NCI-H524 (cell line): ENCODE measurements at regions not wholly inside any gene's neighbourhood (a gene's known extent, or its start where the extent isn't known, plus 50 kb on each side); places are given as distances from the start of the nearest gene placed in this dataset.

Source experiments
- DNase-seq, 2 experiments: peaks; one replicate each; lab custom pipeline; 2025; lab: John Stamatoyannopoulos, UW

DNA sequence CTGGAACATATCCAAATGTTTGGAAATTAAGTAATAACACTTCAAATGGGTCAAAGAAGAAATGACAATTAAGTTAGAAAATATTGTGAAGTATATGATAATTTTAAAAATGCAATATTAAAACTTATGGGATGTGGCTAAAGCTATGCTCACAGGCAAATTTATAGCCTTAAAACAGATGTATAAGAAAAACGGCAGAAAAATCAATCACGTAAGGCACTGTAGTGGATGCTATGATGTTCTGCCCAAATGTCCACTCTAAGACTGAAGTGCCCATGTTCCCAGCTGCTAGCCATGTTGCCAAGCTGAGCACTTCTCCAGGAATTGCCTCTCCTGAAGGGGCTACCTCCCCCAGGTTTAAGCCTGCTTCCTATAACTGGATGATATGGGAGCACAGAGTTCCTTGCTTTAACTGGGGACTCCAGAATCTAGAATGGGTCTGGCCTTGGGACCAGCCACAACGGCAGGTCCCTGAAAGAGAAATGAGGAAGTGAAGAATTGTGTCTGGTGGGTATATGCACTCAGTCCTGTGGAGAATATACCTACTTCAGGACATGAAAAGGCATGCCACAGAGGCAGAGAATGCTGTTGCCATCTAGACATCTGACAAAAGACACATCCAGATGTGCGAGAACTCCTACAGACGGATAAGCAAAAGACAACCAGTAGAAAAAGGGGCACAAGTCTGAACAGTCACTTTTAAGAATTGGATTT is 78.2 kb upstream of the RXRA start:
- DNase-seq = no peak

DNA sequence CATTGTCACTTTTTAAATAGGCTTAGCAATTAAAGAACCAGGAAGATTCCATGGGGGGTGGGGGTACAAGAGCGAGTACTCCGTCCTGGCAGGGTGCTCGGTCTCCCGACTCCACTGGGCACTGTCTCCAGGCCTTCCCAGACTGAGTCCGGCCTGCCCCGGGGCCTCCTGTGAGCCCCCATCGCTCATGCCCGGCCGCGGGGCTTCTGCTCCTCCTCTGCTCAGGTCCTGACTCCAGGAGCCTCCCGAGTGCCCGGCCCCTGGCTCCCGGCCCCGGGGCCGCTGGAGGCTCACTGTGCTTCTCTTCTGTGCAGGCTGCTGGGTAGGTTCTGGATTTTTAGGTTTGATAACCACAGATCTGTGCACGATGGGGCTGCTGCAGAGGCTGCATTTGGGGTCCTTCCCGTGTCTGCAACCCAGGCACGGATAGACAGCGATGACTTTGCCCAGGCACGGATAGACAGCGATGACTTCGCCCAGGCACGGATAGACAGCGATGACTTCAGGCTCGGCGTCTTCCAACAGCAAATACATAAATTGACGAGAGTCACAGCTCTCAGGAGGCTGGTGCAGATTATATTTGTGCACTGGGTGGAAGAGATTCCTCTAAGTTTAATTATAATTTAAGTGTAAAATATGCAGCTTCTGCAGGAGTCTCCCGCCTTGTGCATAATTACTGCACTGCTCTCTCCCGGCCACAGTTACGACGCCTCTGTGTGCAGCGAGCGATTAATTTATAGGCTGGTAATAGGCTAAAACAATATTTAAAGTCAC is 74.8 kb upstream of the RXRA start:
- DNase-seq = no peak

DNA sequence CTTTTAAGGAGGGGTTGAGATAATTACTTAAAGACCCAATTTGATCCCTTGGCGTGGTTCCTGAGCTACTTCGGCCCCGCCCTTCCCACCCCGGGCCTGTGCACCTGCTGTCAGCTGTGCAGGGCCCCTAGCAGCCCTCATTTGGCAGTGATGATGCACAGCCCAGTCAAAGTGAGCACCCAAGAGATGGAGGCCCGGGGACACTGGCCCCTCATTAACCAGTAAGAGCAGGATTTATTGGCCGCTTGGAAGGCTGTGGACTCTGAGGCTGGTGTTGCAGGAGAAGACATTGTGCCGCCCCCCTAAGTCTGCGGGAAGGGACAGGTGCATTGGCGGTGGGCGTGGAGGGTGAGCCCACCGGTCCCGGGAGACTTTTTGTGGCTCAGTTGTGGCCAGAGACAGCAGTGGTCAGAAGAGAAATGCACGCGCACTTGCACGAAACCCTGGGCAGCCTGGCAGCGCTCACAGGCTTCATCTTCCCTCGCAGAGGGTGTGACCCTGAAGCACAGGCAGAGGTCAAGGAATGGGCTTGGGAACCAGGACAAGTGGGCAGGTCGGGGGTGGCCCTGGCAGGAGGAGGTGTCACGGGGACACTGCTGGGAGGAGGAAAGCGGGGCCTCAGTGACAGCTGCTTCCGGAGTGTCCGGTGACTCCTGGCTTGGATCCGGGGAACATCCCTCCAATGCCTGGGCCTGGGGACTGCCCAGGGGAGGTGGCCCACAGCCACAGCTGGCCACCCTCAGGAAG is 74.0 kb upstream of the RXRA start:
- DNase-seq = peak in 1 of 2 experiments; percentile 21

DNA sequence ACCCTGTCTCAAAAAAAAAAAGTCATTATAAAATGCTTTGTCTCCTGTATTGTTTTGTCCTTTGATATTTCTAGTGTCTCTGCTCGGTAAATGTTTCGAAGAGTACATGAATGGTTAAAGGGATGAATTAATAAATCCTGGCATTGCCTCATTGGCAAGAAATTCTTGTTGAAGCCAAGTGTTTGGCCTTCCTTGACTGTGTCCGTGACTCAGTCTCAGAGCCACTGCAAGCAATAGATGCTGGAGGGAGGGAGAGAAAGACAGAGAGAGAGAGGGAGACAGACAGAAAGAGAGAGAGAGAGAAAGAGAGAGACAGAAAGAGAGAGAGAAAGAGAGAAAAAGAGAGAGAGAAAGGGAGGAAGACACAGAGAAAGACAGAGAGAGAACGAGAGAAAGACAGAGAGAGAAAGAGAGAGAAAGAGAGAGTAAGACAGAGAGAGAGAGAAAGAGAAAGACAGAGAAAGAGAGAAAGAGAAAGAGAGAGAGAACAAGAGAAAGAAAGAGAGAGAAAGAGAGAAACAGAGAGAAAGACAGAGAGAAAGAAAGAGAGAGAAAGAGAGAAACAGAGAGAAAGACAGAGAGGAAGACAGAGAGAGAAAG is 72.5 kb upstream of the RXRA start:
- no peak for DNase-seq

GRCh38 chr9:134258332-134258731 is 67.9 kb upstream of the RXRA start:
- DNase-seq = no peak

GRCh38 chr9:134258828-134259546 is 67.3 kb upstream of the RXRA start:
- no peak for DNase-seq

DNA sequence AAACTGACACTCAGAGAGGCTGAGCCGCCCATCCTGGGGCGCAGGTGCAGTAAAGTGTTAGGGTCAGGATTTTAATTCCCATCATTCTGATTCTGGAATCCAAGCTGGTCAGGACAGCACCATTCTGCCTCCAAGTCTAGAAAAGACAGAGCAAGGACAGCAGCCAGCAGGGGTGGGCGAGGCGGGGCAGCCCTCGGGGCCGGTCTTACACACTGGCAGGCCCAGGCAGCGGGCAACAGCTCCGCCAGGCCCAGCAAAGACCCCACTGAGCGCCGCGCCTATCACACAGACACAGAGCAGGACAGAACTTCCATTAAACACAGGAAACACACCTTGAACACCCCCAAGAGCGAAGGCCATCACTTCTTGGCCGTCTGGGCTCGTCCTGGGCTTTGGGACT is 66.5 kb upstream of the RXRA start:
- no peak for DNase-seq

DNA sequence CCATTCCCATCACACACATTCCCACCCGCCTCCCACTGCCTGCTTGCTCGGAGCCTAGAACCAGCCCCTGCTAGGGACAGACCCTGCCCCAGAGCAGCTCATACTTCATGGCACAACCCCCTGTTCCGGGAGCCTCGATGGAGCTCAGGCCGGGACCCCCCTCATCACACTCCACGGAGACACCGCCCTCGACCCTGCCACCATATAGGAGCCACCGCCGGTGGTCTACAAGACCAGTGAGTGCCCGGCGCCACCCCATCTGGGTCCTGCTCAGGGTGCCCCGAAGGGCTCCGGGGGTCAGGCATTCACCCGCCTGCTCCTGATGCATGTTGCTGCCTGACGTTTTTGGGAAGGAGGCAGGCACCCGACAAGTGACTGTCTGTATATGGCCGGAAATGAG is 65.5 kb upstream of the RXRA start:
- no peak for DNase-seq

- DNase-seq = no peak
These were observed 64.2 kb upstream of the RXRA start for GRCh38 chr9:134262035-134262434.

- DNase-seq = no peak
These were observed 62.7 kb upstream of the RXRA start for GRCh38 chr9:134263596-134263995.

DNA sequence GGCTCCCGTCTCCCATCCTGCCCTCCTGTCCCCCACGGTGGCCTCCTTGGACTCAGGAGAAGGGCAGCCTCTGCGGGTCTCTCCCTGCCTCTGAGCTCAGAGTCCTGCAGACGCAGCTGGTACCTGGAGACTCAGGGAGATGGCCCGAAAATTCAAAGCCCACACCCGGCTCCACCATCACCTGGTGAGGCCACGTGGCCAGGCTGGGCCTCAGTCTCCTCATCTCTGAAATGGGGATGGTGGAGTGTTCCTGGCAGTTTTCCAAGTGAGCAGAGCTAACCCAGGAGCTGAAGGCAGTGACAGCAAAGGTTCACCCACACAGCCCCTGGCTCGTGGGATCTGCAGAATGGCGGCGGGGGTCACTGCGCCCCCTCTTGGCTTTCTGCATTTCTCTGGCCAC is 62.1 kb upstream of the RXRA start:
- DNase-seq = no peak

- DNase-seq = no peak
These were observed 61.2 kb upstream of the RXRA start for GRCh38 chr9:134265078-134265477.

- DNase-seq = no peak
These were observed 59.8 kb upstream of the RXRA start for GRCh38 chr9:134266418-134266817.

GRCh38 chr9:134267305-134267880 is 58.9 kb upstream of the RXRA start:
- DNase-seq = no peak

GRCh38 chr9:134267881-134268724 is 58.2 kb upstream of the RXRA start:
- no peak for DNase-seq

DNA sequence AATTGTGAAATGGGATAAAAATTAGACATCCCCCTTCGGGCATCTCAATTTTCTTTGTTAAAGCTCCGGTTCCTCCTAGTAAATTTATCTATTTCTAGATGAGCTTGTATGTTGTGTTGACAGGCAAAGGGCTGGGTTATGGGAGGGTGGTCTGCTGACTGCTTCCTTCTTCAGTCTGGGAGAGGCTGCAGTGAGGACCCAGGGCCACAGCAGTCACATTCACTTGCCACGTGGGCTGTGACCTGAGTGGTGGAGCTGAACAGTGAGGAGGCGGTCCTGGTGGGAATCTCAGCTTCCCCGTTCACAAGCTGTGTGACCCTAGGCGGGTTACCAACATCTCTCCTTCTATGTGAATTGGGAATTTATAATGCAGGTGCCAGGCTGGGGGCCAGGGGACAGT is 57.5 kb upstream of the RXRA start:
- DNase-seq = no peak

DNA sequence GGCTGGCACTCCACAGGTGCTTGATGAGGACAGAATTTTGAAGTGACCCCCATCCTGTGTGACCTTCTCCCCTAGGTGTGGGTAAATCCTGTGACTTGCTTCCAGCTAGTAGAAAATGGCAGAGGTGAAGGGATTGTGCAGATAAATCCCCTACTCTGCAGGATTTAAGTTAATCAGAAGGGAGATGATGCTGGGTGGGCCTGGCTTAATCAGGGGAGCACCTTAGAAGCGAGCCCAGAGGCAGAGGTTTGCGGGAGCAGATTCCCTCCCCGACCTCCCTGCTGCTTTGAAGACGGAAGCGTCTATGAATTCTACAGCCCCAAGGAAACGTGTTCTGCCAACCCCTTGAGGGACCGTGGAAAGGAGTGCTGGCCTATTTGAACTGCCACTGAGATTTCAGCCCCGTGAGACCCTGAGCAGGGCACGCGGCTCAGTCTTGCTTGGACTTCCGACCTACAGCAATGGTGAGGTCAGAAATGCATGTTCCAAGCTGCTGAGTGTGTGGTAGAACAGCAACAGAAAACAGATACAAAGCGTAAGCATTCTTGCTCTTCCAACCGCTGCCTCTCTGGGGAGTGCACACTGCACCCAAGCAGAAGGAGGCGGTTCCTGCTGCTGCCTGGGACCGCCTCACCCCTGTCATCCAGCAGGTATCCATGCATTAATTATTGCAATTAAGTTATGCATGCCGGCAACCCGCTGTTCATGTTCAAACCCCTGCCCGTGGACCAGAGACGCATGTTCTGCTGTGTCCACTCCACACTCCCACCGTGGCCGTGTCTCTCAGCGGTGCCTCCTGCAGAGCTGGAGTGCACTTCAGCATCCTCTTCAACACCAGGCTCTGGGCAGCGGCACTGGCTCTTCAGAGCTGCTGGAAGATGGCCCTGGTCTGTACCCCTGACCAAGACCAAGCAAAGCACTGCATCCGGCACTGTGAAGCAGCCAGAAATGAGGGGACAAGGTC is 54.6 kb upstream of the RXRA start:
- no peak for DNase-seq

DNA sequence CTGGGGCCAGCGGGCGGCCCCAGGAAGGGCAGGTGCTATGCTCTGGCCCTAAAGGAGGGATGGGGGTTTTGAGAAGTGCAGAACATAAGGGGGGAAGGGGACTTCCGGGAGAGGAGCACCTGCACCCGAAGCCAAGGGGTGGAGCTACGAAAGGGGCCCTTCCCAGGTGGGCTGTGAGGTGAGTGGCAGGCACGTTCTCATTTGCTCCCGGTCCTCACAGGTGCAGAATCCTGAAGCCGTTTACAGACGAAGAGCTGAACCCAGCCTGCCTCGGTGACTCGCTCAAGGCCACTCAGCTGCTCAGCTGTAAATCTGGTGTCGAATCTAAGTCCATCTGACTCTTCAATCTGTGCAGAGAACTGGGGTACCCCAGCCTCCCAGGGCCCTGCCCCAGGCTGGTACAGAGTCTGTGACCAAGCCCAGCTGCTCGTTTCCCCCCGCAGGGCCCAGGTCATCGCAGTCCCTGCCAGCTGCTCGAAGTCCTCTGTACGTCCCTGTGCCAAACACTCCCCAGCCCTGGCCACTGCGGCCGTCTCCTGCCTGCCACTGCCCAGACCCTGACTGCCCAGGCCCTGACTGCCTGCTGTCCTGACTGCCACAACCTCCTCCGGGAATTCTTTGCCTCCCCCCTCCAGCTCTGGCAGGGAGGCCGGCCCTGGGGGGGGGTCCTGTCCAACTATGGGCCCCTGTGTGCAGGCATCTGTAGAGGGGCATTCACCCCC is 53.8 kb upstream of the RXRA start:
- DNase-seq = no peak

DNA sequence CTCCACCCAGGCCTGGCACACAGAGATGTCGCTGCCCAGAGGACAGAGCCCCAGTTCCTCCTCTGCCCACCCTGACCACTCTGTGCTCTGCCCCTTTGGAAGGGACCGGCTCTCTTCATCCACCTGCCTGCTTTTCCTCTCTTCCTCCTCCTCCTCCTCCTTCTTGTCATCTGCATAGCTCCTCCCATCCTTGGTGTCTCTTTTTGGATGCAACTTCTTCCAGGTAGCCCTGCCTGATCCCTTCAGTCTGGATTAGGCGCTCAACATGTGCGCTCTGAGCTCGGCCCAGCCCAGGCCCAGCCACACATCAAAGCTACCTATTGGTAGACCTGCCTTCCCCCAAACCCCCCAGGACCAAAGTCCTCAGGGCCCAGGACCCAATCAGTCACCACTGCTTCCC is 52.6 kb upstream of the RXRA start:
- no peak for DNase-seq
